AG08396 (cell line): ENCODE measurements at regions not wholly inside any gene's neighbourhood (a gene's known extent, or its start where the extent isn't known, plus 50 kb on each side); places are given as distances from the start of the nearest gene placed in this dataset.

ENCODE experiments used
- DNase-seq: peaks from one replicate; pipeline ENCODE4 v3.0.0; 2012; ENCODE audit warnings: low spot score, mixed read lengths

GRCh38 chr12:124504273-124505000, 63.0 kb downstream of the NCOR2 start:
- DNase-seq = no peak

DNA sequence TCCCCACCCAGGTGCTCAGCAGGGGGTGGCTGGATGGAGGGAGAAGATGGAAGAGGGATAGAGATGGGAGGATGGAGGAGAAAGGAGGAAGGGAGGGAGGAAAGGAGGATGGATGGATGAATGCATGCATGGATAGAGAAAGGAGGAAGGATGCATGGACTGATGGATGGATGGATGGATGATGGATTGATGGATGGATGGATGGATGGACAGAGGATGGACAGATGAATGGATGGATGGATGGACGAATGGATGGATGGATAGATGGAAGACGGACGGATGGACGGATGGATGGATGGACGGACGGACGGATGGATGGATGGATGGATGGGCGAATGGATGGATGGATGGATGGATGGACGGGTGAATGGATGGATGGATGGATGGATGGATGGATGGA, 64.1 kb downstream of the NCOR2 start:
- no peak for DNase-seq

DNA sequence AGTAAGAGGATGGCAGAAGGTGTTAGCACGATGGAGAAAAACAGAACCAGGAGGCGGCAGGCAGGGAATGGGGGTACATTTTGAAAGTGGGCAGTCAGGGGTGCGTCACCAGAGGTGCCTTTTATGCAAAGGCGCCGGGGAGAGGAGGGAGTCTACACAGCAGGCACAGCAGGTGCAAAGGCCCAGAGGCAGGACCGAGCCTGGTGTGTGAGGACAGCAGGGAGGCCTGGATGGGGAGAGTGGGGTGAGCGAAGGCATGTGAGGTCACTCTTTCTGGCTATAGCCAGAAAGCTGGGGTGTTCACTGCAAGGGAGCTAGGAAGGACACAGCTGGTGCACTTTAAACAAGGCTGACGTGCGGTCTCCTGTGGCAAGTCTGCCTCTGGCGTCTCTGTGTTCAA, 65.0 kb downstream of the NCOR2 start:
- no peak for DNase-seq

- no peak for DNase-seq
Observed at GRCh38 chr12:124501827-124502226, 65.6 kb downstream of the NCOR2 start.

GRCh38 chr12:124501112-124501561, 66.3 kb downstream of the NCOR2 start:
- no peak for DNase-seq

DNA sequence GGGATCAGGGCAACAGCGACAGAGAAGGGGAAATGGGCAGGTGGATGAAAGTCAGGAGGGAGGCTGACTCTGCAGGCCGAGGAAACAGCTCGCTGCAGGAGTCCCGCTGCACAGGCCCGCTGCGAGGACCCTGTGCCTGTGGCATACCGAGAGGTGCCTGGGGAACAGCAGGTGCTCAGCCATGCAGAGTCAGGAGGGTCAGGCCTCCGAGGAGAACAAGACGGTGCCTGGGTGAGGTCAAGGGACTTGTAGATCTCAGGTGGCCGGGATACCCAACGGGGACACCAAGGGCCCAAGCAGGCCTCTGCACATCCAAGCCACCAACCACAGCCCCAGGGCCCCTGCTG, 67.5 kb downstream of the NCOR2 start:
- no peak for DNase-seq

- no peak for DNase-seq
Observed at GRCh38 chr12:124499190-124499753, 68.1 kb downstream of the NCOR2 start.

GRCh38 chr12:124498275-124499189, 68.9 kb downstream of the NCOR2 start:
- peak; percentile 62 for DNase-seq

DNA sequence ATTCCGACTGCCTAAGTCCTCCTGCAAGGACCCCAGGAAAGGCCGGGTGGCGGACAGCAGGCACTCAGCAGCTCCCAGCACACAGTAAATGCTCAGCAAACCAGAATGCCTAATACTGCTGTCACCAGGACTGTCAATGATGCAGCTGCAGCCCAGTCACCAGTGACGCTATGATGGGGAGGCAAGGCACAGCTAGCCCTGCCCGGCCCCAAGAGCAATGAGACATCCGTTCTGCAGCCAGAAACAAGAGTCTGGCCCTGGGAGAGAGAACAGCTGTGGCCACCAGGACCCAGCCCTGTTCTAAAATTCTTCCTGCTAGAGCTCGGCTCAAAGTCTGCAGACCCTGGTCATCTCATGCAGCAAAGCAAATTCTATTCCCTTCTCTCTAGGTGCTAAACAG, 69.8 kb downstream of the NCOR2 start:
- peak; percentile 97 for DNase-seq

- peak; percentile 82 for DNase-seq
Observed at GRCh38 chr12:124497039-124497438, 70.4 kb downstream of the NCOR2 start.

DNA sequence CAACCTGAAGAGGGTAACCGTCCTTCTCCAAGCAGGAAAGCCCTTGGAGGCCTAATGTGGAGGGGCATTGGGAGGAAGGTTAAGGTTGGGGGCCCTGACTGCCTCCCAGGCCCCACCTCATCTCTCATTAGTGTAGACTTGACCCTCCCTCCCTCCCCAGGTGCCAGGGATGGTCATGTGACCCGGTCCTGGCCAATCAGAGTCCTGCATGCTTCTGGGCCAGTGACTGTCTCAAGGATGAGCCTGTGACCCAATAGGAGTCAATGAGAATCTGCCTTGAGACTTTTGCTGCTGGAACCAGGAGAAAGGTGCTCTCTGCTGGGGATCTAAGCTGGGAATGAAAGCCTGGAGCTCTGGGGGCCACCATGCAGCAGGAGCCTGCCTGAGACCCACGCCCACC, 70.8 kb downstream of the NCOR2 start:
- DNase-seq = peak; percentile 82

DNA sequence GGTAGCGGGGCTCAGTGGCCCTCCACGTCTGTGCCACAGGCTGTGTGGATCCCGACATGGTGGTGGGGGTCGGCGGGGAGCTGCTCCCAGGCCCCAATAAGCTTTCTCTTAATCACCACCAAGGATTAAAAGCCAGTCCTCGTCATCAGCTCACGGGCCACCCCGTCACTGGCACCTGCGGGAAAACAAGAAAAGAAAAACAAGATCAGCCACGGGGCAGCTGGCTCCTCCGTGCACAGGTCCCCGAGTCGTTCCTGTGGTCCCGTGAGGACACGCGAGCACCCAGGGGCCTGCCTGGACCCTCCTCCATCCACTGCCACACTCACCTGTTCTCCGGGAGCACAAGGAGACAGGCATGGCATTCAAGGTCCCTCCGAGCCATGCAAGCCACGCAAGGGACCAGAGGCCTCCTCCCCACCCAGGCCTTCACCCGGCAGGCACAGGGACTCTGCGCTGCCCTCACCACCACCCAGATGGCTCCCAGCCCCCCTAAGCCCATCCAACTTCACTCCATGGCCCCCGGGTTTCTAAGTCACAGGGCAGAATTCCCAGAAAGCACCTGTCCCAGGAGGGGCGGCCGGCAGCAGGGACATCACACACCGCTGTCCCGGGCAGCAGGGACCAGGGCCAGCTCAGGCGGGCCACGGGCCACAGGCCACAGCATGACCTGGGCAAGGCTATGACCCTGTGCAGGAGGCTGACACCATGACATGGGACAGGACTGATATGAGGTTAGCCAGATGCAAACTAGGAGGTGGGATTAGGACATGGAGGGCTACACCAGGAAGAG, 72.0 kb downstream of the NCOR2 start:
- no peak for DNase-seq

DNA sequence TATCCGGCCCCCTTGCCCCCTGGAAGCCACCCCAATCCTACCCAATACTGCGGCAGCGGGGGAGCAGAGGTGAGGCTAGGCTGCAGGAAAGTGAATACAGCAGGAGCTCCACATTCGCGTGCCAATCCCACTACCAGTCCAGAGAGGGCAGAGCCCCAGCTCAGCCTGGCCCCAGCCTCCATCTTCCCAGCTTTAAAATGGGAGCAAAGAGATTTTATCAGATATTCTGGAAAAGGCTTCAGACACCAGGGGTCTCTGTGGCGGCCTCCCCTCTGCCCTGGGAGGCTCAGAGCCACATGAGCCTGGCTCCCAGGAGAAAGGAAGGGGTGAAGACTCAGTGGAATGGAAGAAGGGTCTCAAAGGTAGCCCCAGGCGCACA, 72.7 kb downstream of the NCOR2 start:
- DNase-seq = no peak

GRCh38 chr12:124493809-124494750, 73.3 kb downstream of the NCOR2 start:
- no peak for DNase-seq

- no peak for DNase-seq
Observed at GRCh38 chr12:124492879-124493808, 74.3 kb downstream of the NCOR2 start.

DNA sequence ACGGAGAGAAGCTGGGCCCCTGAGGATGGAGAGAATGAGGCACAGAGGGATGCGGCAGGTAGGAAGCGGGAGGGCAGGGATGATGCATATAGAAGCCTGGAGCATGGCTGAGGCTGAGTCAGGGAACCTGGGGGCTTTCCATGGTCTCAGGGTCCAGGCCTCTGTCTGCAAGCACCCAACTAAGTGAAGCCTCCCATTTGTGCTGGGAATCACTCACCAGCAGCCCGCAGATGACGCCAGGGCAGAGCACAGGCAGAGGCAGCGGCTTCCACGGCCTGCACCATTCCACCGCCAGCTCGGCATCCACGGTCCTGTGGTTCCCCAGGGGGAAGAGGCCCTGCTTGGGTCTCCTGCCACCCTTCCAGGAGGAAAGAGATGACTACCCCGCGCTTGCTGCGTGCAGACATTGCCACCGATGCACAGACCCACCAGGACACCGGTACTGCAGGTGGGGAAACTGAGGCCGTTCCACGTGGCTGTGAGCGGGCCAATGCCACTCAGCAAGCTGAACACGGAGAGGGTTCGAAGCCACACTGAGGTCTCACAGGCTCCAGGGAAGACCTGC, 75.5 kb downstream of the NCOR2 start:
- no peak for DNase-seq

DNA sequence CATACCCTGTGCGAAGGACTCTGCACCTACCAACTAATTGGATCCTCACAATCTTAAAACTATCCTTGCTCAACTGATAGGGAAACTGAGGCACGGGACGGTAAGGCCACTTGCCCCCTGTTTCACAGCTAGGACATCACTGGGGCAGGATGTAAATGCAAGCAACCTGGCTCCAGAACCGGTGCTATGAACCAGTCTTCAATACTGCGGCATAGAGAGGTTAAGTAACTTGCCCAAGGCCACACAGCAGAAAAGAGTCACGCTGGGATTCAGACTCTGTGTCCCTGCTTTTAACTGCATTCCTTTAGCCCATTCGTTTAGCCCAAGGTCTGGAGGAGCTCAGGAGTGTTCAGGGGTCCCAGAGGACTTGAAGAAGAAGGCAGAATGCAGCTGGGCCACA, 76.1 kb downstream of the NCOR2 start:
- no peak for DNase-seq

- no peak for DNase-seq
Observed at GRCh38 chr12:124490584-124491305, 76.7 kb downstream of the NCOR2 start.
